GM19395 (cell line): ENCODE measurements at regions not wholly inside any gene's neighbourhood (a gene's known extent, or its start where the extent isn't known, plus 50 kb on each side); places are given as distances from the start of the nearest gene placed in this dataset.

Source experiments
- ATAC-seq: cut with Tn5 transposase; IDR thresholded peaks from one replicate; pipeline ENCODE4 v1.9.1; 2021; ENCODE audit warnings: mild to moderate bottlenecking, moderate library complexity; ENCODE audit not compliant: unreplicated experiment

GRCh38 chr16:76222853-76223252 is 54.3 kb upstream of the CNTNAP4 start:
- ATAC-seq: no peak

- ATAC-seq: no peak
These were observed 51.2 kb upstream of the CNTNAP4 start for GRCh38 chr16:76226011-76226410.

DNA sequence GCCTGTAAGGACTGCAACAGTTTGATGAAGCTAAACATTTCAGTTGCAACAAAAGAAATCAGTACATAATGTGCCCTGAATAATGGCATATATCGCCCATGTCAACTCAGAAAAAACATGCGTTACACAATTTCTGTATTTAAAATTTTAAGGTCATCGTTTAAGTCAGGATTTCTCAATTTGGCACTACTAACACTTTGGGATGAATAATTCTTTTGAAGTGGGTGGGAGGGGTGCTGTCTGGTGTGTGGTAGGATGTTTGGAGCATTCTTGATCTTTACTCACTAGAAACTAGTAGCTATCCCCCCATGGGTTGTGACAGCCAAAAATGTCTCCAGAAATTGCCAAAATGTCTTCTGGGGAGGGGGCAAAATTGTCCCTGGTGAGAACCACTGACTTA is 50.7 kb upstream of the CNTNAP4 start:
- ATAC-seq: no peak
